Esophagus muscularis mucosa (tissue), 4 donors: ENCODE measurements at regions not wholly inside any gene's neighbourhood (a gene's known extent, or its start where the extent isn't known, plus 50 kb on each side); places are given as distances from the start of the nearest gene placed in this dataset.

Source experiments
- DNase-seq: peaks from one replicate; pipeline ENCODE4 v3.0.0-alpha.2; 2017; ENCODE audit errors: extremely low spot score
- H3K27ac ChIP-seq, 4 donors: fragments of 200-600 bp; sonication (generic); replicated peaks in 1 of 4; 1 replicate in 3 of 4; 2 replicates in 1 of 4; pipeline ENCODE4 v1.5.1; 2016 to 2019; ENCODE audit warnings: mild to moderate bottlenecking in 1 of 4
- H3K27me3 ChIP-seq, 4 donors: fragments of 200-600 bp; sonication (generic); one replicate each; pipeline versions ENCODE4 v1.5.1 to v1.6.0; 2016 to 2019
- H3K36me3 ChIP-seq, 4 donors: fragments of 200-600 bp; sonication (generic); one replicate each; pipeline ENCODE4 v1.5.1; 2016 to 2019
- H3K4me1 ChIP-seq, 4 donors: fragments of 200-600 bp; sonication (generic); one replicate each; pipeline ENCODE4 v1.5.1; 2016 to 2019
- H3K4me3 ChIP-seq, 4 donors: fragments of 200-600 bp; sonication (generic); 1 replicate in 2 of 4; 2 replicates in 2 of 4; pipeline ENCODE4 v1.5.1; 2016 to 2019; ENCODE audit warnings: mild to moderate bottlenecking in 4 of 4, moderate library complexity in 1 of 4
- H3K9me3 ChIP-seq, 4 donors: fragments of 200-600 bp; sonication (generic); 1 replicate in 3 of 4; 2 replicates in 1 of 4; pipeline ENCODE4 v1.5.1; 2016 to 2019
- CTCF ChIP-seq, 3 experiments: fragments of 200-600 bp in 2 of 3; fragments of 450-650 bp in 1 of 3; sonication (generic) in 2 of 3; IDR thresholded peaks; one replicate each; pipeline ENCODE4 v1.5.1; 2017 to 2019; ENCODE audit warnings: antibody characterized with exemption in 3 of 3, mild to moderate bottlenecking in 2 of 3, moderate library complexity in 1 of 3
- EP300 ChIP-seq: sonication (generic); formaldehyde crosslinking; IDR thresholded peaks from one replicate; pipeline ENCODE4 v1.6.1; 2017; ENCODE audit warnings: antibody characterized with exemption
- POLR2A ChIP-seq: fragments of 450-650 bp; IDR thresholded peaks from one replicate; pipeline ENCODE4 v1.6.1; 2017; ENCODE audit warnings: antibody characterized with exemption, moderate library complexity, mild to moderate bottlenecking, low read depth
- POLR2AphosphoS5 ChIP-seq, 2 donors: sonication (generic); formaldehyde crosslinking; IDR thresholded peaks; one replicate each; pipeline ENCODE4 v1.6.1; 2017; ENCODE audit warnings: antibody characterized with exemption in 2 of 2
- WGBS: methylation state at CpG from one replicate; pipeline ENCODE4 v1.1.5; 2018; 5-methylcytosine and 5-hydroxymethylcytosine counted together
- intact Hi-C: fragments of 100-400 bp; cut with DNase I; formaldehyde crosslinking; loops from one replicate; pipeline ENCODE4 v1.15.1; 2023

- H3K27me3 ChIP-seq, result no peaks in the 10 kb centered on the region
- intact Hi-C loops, result no loop called here
- WGBS, result 70% methylated on average over 3 of the region's 3 CpGs
- no peak for TF ChIP-seq POLR2A
- no peak for TF ChIP-seq EP300
- TF ChIP-seq POLR2AphosphoS5 (IDR thresholded peaks at IDR 0.05), result no peak
- TF ChIP-seq CTCF (IDR thresholded peaks at IDR 0.05), result no peak
- no peak overlapping the region for H3K27ac ChIP-seq
- H3K36me3 ChIP-seq, result no peaks in the 10 kb centered on the region
- DNase-seq, result no peak
- no peaks in the 10 kb centered on the region for H3K9me3 ChIP-seq
- H3K4me3 ChIP-seq, result no peak overlapping the region
- H3K4me1 ChIP-seq, result no peaks in the 10 kb centered on the region
Observed at GRCh38 chr7:15086131-15086611, 183.6 kb upstream of the DGKB start.

GRCh38 chr7:15085366-15085765, 182.8 kb upstream of the DGKB start:
- H3K9me3 ChIP-seq, result no peaks in the 10 kb centered on the region
- no peaks in the 10 kb centered on the region for H3K27me3 ChIP-seq
- DNase-seq, result no peak
- TF ChIP-seq CTCF (IDR thresholded peaks at IDR 0.05) (no peak), POLR2AphosphoS5 (IDR thresholded peaks at IDR 0.05) (no peak), POLR2A (no peak), EP300 (no peak)
- intact Hi-C loops, result no loop called here
- no peak overlapping the region for H3K4me3 ChIP-seq
- H3K4me1 ChIP-seq, result no peaks in the 10 kb centered on the region
- no peaks in the 10 kb centered on the region for H3K36me3 ChIP-seq
- H3K27ac ChIP-seq, result no peak overlapping the region

- 51% methylated on average over 5 of the region's 5 CpGs for WGBS
- DNase-seq, result no peak
- Histone ChIP-seq H3K9me3 (no peaks in the 10 kb centered on the region), H3K4me1 (no peaks in the 10 kb centered on the region), H3K36me3 (no peaks in the 10 kb centered on the region), H3K4me3 (no peak overlapping the region), H3K27ac (no peak overlapping the region), H3K27me3 (no peaks in the 10 kb centered on the region)
- intact Hi-C loops, result no loop called here
- TF ChIP-seq CTCF (IDR thresholded peaks at IDR 0.05) (no peak), POLR2A (no peak), POLR2AphosphoS5 (IDR thresholded peaks at IDR 0.05) (no peak), EP300 (no peak)
Observed at GRCh38 chr7:15084368-15084767, 181.8 kb upstream of the DGKB start.

- Histone ChIP-seq H3K36me3 (no peaks in the 10 kb centered on the region), H3K27ac (no peak overlapping the region), H3K4me3 (no peak overlapping the region), H3K9me3 (no peaks in the 10 kb centered on the region), H3K27me3 (no peaks in the 10 kb centered on the region), H3K4me1 (no peaks in the 10 kb centered on the region)
- DNase-seq, result no peak
- intact Hi-C loops, result no loop called here
- TF ChIP-seq EP300 (no peak), POLR2A (no peak), CTCF (IDR thresholded peaks at IDR 0.05) (no peak), POLR2AphosphoS5 (IDR thresholded peaks at IDR 0.05) (no peak)
- WGBS, result 100% methylated on average over 1 of the region's 1 CpG
Observed at GRCh38 chr7:15081891-15082290, 179.3 kb upstream of the DGKB start.

GRCh38 chr7:15073301-15073700, 170.8 kb upstream of the DGKB start:
- H3K27ac ChIP-seq, result no peak overlapping the region
- WGBS, result 64% methylated on average over 5 of the region's 5 CpGs
- H3K4me1 ChIP-seq, result no peaks in the 10 kb centered on the region
- H3K4me3 ChIP-seq, result no peak overlapping the region
- no peak for DNase-seq
- H3K9me3 ChIP-seq, result no peaks in the 10 kb centered on the region
- no peaks in the 10 kb centered on the region for H3K27me3 ChIP-seq
- H3K36me3 ChIP-seq, result no peaks in the 10 kb centered on the region
- intact Hi-C loops, result no loop called here
- TF ChIP-seq CTCF (IDR thresholded peaks at IDR 0.05), result no peak
- no peak for TF ChIP-seq POLR2AphosphoS5 (IDR thresholded peaks at IDR 0.05)
- TF ChIP-seq POLR2A, result no peak
- no peak for TF ChIP-seq EP300
